ENCODE measurements at regions not wholly inside any gene's neighbourhood (a gene's known extent, or its start where the extent isn't known, plus 50 kb on each side); places are given as distances from the start of the nearest gene placed in this dataset.

GRCh38 chr2:58965602-58966001, 724.5 kb upstream of the FANCL start:
- TF ChIP-seq CTCF (IDR thresholded peaks at IDR 0.05) (no peak), POLR2A (IDR thresholded peaks at IDR 0.05) (no peak)

Measured in Peyer's patch (tissue), 4 donors.